GM12801 (cell line): ENCODE measurements at regions not wholly inside any gene's neighbourhood (a gene's known extent, or its start where the extent isn't known, plus 50 kb on each side); places are given as distances from the start of the nearest gene placed in this dataset.

ENCODE experiments used
- CTCF ChIP-seq: IDR thresholded peaks from one replicate; pipeline ENCODE4 v1.5.1; 2011; ENCODE audit warnings: control low read depth; ENCODE audit not compliant: insufficient read length; ENCODE audit errors: extremely low read depth

DNA sequence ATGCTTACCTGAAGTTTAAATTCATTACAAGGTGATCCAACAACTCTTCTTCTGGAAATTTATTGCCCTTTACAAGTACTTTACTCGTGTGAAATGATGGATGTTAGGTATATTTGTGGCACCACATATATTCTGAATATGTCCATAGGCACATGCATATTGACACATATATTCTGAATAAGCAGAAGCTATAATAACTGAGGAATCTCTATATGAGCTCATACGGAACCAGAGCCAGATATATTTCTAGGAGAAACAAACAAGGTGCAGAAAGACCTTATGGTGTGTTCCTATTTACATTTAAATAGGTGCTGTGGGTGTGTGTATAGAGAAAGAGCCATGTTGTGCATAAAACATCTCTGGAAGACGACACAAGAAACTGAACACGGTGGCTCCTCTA, 456.1 kb upstream of the NPVF start:
- no peak for TF ChIP-seq CTCF

GRCh38 chr7:25686493-25686892, 458.2 kb upstream of the NPVF start:
- no peak for TF ChIP-seq CTCF

GRCh38 chr7:25694211-25694610, 457.8 kb upstream of the NFE2L3 start:
- no peak for TF ChIP-seq CTCF

DNA sequence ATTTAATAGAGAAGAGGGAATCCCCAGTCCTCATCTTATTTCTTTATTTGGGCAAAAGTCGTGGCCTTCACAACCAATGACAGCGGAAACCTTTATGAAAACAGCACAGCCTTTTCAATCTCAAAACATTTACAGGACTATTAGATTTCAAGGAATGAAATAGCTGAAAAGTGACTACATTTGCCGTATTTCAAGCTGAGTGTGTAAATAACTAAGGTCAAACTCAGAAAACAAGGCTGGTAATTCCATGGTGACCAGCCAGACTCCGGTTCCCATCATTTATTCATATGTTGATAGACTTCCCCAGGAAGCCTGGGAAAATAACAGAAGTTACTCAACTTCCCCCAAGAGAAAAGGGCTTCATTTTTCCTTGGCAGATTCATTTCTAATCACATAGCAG, 457.3 kb upstream of the NFE2L3 start:
- TF ChIP-seq CTCF = no peak

GRCh38 chr7:25696571-25696970, 455.4 kb upstream of the NFE2L3 start:
- no peak for TF ChIP-seq CTCF

DNA sequence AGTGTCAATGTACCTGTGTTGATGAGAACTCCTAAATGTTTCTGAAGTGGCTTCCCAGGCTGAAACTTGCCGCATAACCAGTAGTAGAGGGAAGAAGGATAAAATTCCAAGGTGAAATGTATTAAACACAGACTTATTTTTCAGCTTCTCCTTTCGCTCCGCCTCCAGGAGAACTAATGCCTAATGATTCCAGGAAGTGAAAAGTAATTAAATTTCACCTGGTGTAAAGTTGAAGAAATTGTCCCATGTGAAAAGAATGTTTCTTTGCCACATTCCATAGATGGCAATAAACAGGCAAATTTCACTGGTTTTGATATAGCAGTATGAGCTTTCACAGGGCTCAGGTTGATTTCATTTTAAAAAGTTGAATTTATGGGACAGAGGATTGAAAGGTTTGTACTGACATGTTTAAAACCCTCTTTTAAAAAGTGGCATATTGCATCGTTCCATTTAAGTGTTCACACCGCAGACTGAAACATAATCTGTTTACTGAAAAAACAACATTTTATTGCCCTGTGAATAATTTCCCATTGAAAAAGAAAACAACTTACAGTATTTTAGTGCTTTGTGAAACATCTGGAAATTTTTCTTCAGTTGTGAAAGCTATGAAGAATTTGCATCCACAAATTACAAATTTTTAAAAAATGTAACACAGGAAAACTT, 453.4 kb upstream of the NFE2L3 start:
- no peak for TF ChIP-seq CTCF

DNA sequence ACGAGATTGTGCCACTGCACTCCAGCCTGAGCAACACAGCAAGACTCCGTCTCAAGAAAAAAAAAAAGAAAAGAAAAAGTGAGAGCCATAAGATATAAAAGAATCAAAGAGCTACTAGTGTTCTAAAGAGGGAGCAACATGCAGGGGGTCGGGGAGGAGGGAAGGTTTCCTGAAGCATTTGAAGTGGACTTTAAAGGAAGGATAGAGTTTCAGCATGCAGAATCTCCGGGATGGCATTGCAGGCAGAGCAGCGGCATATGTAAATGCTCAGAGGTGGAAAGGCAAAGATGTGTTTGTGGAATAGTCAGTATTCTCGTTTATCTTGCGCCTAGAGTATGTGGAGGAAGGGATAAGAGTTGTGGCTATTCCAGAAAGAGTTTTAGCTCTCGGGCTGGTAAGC, 447.6 kb upstream of the NFE2L3 start:
- no peak for TF ChIP-seq CTCF
